NCI-H226 (cell line): ENCODE measurements at regions not wholly inside any gene's neighbourhood (a gene's known extent, or its start where the extent isn't known, plus 50 kb on each side); places are given as distances from the start of the nearest gene placed in this dataset.
"Not testable (repeated sequence)": the region's sequence is repeated elsewhere in the genome, so short reads cannot be mapped to it uniquely, and the experiment has no call there.

Source experiments
- DNase-seq: peaks from one replicate; pipeline ENCODE4 v3.0.0-alpha.2; 2015

DNA sequence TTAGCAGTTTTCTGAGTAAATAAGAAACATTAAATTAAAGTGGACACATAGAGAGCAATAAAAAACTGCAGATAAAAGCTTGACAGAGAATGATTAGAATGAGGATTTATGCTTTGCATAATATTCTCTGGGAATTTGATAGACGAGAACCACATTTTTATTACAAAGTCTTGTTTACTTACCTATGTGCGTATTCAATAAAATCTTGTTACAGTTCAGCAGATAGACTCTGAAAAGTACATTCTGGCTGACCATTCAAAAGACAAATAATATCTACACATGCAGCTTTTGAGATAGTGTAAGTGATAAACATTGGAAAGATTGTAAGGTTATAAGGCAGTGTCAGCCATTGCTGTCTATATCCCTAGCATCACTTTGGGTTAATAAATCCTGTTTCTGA is 381.6 kb downstream of the NYAP2 start:
- DNase-seq: no peak

DNA sequence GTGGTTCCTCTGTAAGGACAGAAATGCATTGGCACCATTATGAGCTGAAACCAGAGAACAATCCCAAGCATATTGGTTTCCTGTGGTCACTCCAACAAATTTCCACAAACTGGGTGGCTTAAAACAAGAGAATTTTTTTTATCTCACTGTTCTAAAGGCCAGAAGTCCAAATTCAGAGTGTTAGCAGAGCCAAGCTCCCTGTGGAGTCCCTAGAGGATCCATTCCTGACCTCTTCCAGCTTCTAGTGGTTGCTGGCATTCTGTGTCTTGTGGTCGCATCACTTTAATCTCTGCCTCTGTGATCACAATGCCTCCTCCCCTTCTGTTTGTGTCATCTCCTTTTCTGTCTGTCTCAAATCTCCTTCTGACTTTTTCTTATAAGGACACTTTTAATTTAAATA is 380.3 kb downstream of the NYAP2 start:
- DNase-seq: no peak

DNA sequence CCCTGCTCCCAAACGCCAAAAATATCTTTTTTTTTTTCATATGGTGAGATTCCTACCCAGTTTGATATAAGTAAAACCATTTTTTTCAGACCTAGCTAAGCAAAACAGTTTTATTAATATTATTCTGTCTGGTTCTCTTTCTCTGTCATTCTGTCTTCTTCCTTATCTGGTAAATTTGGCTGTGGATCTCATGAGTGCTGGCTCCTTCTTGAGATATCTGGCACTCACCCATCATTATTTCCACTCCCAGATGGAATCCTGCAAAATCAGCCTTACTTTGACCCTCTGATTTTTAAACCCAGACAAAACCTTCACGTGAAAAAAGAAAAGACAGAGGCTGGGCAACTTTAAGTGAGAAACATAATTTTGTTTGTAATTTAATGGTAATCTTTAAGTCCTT is 373.6 kb downstream of the NYAP2 start:
- DNase-seq: no peak

DNA sequence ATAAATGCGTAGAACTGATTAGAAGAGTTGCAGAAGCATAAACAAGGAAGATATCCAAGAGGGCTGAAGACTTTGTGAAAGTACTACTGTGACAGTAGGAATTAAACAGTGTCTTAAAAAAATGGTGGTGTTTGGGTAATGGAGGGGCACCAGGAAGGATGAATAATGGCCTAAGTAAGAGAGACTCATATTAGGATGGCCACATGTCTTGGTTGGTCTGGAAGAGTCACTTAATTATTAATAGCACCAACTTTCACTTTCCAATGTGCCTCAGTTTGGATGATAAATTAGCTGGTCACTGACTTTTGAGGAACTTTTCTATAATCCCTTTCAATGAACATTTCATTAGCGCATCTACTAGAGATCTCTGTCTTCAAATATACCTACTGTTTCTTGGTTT is 372.2 kb downstream of the NYAP2 start:
- DNase-seq: no peak

DNA sequence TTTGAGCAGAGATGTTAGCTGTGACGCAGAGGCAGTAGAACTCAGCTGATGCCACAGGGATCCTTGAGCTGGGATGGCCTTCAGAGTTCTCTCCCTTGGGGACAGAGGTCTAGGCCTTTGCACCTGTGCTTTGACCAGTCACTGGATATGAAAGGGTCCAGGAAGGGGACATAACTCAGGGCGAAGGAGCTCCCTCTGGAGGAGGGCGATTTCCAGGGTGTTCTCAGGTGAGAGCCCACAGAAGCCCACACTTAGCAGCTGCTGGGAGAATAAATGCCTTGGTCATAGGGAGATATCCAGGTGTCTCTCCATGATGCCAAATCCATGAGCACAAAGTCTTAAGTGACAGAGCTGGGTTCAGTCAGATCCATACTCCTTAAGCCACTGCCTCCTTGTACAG is 369.2 kb downstream of the NYAP2 start:
- DNase-seq: no peak

DNA sequence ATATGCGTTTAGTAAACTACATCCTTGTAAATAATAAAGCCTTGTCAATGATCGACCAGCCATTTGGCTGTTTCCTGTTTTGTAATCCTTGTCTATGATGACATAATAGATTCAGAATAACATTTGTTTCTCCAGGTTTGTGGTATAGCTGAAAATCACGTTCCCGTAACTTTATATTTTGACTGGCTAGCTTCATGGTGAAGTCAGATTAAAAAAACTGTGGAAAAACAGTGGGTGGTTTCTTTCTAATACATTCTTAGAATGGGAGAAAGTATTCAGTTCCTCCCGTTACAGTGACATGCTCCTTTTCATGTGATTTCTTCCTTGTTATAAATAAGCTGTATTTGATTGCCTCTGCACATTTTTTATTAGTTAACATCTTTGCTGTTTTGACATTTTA is 366.9 kb downstream of the NYAP2 start:
- no peak for DNase-seq

DNA sequence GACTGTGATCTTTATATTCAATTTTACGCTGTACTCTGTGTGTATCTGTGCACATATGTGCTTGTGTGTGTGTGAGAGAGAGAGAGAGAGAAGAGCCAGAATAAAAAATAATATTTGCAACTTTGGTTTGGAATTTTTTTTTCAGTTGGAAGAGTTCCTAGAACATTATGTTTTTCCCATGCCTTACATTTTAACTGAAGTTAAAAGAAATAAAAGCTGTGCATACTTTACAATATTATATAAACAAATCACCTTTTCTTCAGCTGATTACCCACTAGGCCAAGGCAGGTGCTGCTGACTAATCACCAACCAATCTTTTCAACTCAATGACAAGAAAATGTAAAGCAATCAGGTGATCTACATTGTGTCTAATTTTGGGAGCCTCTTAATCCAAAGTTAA is 366.3 kb downstream of the NYAP2 start:
- DNase-seq: no peak

DNA sequence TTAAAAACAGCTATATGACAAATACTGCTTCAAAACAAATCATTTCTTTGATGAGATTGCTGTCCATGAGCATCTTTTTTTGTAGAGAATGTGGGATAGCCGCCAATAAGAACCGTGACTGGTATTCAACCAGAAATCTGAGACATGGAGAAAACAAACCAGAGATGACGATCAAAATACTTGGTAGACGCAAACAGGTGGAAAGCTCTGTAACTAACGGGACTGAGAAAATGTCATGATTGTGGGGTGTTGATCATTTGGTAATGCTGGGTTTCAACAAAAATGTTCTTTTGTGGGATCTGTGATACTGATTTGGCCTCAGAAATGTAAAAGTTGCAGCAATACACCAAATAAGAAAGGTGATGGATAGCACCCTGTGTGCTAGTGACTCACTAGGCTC is 364.8 kb downstream of the NYAP2 start:
- DNase-seq: no peak

DNA sequence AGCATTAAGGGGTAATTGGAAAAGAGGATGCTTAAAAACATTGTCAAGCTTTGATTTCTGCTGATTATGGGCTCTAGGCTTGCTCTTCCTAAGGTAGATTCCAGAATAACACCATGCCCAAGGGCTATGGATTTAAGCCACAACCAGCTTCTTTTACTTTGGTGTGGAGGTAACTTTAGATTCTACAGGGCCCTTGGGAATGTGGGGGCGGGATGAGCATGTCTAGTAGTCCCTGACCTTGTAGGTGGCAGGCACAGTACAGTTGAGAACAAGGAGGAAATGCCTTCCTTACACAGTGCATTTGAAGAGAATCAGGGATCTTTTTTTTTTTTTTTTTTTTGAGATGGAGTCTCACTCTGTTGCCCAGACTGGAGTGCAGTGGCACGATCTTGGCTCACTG is 364.2 kb downstream of the NYAP2 start:
- DNase-seq: no peak

DNA sequence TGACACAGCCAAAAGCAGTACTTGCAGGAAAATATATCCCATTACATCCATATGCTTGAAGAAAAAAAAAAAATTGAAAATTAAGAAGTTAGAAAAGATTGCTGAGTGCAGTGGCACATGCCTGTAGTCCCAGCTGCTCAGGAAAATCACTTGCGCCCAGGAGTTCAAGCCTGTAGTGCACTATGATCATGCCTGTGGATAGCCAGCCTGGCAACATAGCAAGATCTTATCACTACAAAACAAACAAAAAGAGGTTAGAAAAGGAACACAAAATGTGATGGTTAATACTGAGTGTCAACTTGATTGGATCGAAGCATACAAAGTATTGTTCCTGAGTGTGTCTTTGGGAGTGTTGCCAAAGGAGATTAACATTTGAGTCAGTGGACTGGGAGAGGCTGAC is 361.9 kb downstream of the NYAP2 start:
- no peak for DNase-seq

DNA sequence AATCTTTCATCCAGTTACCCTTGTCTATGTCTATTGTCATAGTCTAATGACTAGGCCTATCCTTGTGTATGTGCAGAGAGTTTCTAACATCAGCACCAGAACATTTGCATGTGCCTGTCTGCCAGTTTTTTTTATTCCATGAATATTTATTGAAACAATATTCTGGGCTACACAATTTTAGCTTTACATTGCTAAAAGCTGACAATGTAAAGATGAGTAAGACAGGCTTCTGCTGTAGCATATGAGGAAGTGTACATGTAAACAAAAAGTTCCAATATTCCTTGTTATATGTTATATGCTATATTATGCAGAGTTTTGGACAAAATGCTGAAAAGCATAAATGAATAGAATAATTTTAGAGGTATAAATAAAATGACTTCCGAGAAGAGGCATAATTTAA is 357.7 kb downstream of the NYAP2 start:
- no peak for DNase-seq

DNA sequence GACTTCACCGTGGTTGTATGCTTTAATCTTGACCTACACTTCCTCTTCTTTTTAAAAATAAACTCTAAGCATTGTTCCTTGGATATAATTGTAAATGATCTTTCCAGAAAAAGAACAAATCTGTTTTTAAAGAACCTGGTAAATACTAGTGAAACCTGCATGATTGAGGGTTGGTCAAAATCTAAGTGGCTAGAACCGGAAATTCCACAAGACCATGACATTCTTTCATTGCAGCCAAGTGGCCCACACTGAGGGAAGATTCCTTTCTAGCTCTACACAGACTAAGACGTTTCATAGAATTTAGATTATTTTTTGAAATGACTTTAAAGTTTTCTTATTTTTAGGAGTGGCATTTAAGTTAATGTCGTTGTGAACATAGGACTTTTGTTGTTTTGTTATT is 356.7 kb downstream of the NYAP2 start:
- DNase-seq: no peak

DNA sequence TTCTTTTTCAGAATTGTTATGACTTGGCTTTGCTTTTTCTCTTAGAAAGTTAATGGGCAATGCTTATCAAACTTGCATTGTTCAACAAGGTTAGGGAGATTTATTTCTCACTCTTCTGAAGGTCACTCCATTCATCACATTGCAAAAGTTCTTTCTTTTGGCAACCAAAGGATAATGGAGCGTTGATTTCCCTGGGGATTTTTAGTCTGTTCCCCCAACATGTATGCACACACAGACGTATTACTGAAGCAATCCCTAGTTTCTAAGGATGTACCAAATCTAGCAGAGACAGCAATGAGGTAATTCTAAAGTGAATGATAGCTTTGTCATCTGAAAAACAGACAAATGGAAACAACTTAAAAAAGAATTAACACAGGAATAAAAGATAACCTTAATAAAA is 349.1 kb downstream of the NYAP2 start:
- DNase-seq: no peak

DNA sequence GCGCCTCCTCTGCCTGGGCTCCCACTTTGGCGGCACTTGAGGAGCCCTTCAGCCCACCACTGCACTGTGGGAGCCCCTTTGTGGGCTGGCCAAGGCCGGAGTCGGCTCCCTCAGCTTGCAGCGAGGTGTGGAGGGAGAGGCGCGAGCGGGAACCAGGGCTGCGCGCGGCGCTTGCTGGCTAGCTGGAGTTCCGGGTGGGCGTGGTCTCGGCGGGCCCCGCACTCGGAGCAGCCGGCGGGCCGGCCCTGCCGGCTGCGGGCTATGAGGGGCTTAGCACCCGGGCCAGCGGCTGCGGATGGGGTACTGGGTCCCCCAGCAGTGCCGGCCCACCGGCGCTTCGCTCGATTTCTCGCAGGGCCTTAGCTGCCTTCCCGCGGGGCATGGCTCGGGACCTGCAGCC is 344.5 kb downstream of the NYAP2 start:
- DNase-seq: not testable (repeated sequence)

DNA sequence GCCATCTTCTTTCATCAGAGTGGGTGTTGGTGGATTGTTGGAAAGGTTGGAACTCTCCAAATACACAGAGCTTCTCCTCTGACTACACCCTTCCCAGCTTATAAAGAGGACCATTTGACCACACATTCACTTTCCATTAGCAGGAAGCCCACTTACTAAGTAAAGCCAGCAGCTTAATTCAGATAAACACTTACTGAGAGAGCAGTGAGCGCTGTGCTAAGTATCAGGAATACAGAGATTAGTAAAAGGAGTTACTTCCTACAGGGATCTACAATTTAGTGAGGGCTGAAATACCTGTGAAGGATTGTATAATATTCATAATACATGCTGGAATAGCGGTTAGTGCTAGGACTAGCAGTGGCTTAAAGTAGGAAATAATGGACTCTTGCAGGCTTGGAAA is 343.0 kb downstream of the NYAP2 start:
- no peak for DNase-seq

DNA sequence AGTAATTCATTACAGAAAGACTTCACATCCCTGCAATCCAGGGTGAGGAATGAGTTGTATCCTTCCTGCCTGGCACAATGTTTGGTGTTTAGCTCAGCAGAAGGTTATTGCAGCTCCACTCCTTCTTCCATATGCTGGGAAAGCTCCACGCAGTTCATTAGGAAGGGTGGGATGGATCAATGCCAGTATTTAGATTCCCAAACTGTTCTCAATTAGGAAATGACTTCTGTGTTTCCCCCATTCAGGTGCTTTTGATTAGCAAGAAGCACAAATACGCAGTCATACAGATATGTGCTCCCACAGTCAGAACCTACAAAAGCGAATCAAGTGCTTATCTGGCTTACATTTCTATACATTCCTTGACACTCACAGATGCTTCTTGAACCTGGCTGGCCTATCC is 340.6 kb downstream of the NYAP2 start:
- DNase-seq: no peak

DNA sequence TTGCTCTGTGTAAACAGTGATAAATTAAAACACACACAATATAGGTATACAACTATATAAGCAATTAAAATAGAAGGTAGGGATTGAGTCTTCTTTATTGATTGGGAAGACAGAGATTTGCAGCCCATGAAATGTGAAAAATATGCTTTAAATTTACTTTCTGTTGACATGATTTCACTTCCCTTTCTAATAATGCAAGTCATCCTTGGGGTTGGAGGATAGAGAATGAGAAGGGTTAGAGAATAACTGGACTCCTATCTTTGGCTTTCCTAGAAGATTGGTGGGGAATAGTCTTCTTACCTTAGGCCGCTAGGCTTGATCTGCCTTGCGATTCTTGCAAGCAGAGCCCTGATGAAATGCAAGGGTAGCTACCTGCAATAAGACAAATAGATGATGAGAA is 339.8 kb downstream of the NYAP2 start:
- no peak for DNase-seq

DNA sequence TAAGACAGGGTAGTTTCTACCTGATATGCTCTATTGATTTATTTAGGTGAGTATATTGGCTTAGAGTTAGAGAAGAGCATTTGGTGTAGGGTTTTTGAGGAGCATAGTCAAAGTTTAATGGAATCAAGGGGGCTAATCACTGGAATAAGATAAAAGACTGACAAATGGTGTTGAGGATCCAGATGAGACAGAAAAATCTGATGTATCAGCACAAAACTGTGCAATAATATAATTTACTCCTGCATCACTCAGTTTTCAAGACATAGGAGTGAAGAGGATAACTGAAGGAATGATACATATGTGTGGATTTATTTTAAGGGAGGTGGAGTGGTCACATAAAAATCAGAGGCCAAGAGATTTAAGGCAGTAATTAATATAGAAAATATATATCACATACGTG is 339.2 kb downstream of the NYAP2 start:
- no peak for DNase-seq

DNA sequence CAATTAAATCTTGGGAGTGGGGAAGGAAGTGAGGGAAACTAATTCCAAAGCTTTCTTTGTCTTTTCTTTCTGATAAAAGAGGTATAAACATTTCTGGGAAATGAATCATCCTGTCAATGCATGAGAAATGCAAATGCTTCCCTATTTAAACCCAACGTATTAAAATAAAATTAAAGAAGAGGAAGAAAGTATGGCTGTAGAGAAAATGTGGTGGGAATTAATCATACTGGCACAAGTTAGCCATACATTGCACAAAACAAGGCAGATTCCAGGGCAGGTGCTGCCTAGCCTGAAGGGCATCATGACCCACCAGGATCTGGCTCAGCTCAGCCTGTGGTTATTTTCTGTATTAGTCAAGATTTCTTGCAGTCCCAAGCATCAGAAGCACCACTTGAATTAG is 338.0 kb downstream of the NYAP2 start:
- peak; percentile 74 for DNase-seq

DNA sequence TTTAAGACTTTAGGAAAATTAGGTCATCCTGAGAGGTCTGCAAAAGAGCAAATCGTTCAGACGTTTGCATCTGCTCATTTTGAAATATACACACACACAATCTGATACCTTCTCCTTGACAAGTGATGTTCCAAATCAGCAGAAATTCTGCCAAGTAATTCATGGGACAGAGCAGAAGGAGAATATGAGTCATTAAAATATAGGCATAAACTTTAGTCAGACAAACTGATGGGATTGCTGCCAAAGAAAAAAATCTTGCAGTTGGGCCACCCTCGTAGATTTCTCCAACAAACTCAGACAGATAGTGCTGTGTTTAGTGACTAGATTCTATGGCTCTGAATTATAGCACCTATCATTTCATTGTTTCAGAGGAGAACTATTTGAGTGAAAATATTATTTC is 336.3 kb downstream of the NYAP2 start:
- peak; percentile 82 for DNase-seq

DNA sequence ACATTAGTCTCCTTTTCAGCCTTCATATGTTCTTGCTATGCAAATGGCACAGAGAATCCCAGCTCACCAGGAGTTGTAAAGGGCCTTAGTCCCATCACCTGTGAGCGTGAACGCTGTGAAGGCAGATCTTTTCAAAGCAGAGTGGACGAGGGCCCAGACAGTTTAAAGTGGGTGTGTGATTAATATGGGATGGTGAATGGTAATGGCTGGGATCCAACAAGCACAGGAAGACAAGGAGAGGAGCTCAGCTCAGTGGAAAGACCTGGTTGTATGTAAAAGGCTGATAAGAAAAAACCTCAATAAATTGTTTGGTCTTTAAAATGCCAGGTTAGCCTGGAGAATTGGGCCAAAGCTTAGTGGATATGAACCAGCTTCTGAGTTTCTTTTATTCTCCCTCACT is 326.2 kb downstream of the NYAP2 start:
- DNase-seq: no peak
